ENCODE measurements at regions not wholly inside any gene's neighbourhood (a gene's known extent, or its start where the extent isn't known, plus 50 kb on each side); places are given as distances from the start of the nearest gene placed in this dataset.
"Not testable (repeated sequence)": the region's sequence is repeated elsewhere in the genome, so short reads cannot be mapped to it uniquely, and the experiment has no call there.

- no peak for DNase-seq
Observed at GRCh38 chr1:119254067-119254720, 113.7 kb upstream of the WARS2 start.

- DNase-seq: not testable (repeated sequence)
Observed at GRCh38 chr1:119256089-119256488, 112.5 kb upstream of the HAO2 start.

- DNase-seq: no peak
Observed at GRCh38 chr1:119260506-119260905, 108.1 kb upstream of the HAO2 start.

GRCh38 chr1:119266386-119266785 is 102.2 kb upstream of the HAO2 start:
- no peak for DNase-seq

GRCh38 chr1:119266858-119267257 is 101.7 kb upstream of the HAO2 start:
- no peak for DNase-seq

- not testable (repeated sequence) for DNase-seq
Observed at GRCh38 chr1:119267288-119267687, 101.3 kb upstream of the HAO2 start.

- no peak for DNase-seq
Observed at GRCh38 chr1:119268879-119269278, 99.7 kb upstream of the HAO2 start.

- DNase-seq: peak; percentile 76
Observed at GRCh38 chr1:119275145-119276134, 93.1 kb upstream of the HAO2 start.

GRCh38 chr1:119276558-119276957 is 92.0 kb upstream of the HAO2 start:
- DNase-seq: no peak

GRCh38 chr1:119279456-119280381 is 88.9 kb upstream of the HAO2 start:
- peak; percentile 85 for DNase-seq

GRCh38 chr1:119285482-119285881 is 83.1 kb upstream of the HAO2 start:
- DNase-seq: peak; percentile 93

- DNase-seq: peak; percentile 56
Observed at GRCh38 chr1:119286587-119287181, 81.9 kb upstream of the HAO2 start.

GRCh38 chr1:119288751-119289150 is 79.8 kb upstream of the HAO2 start:
- DNase-seq: peak; percentile 21

- DNase-seq: no peak
Observed at GRCh38 chr1:119290297-119290696, 78.3 kb upstream of the HAO2 start.

- DNase-seq: peak; percentile 67
Observed at GRCh38 chr1:119291611-119292206, 76.9 kb upstream of the HAO2 start.

- DNase-seq: no peak
Observed at GRCh38 chr1:119293797-119294196, 74.8 kb upstream of the HAO2 start.

GRCh38 chr1:119294199-119294598 is 74.4 kb upstream of the HAO2 start:
- no peak for DNase-seq

GRCh38 chr1:119294722-119295121 is 73.9 kb upstream of the HAO2 start:
- no peak for DNase-seq

GRCh38 chr1:119298687-119299303 is 69.8 kb upstream of the HAO2 start:
- peak; percentile 65 for DNase-seq

GRCh38 chr1:119302011-119302410 is 66.6 kb upstream of the HAO2 start:
- no peak for DNase-seq

GRCh38 chr1:119308130-119308700 is 60.4 kb upstream of the HAO2 start:
- no peak for DNase-seq
